Suprapubic skin (tissue), 3 donors: ENCODE measurements at regions not wholly inside any gene's neighbourhood (a gene's known extent, or its start where the extent isn't known, plus 50 kb on each side); places are given as distances from the start of the nearest gene placed in this dataset.

Experiments used
- EP300 ChIP-seq: sonication (generic); formaldehyde crosslinking; IDR thresholded peaks from one replicate; pipeline ENCODE4 v1.6.1; 2017; ENCODE audit warnings: antibody characterized with exemption
- TF ChIP-seq, protein P1 (sequence below), 2 donors: fragments of 200-600 bp in 1 of 2; fragments of 450-650 bp in 1 of 2; sonication (generic) in 1 of 2; IDR thresholded peaks; one replicate each; pipeline ENCODE4 v1.5.1; 2016 to 2019; ENCODE audit warnings: antibody characterized with exemption in 2 of 2, mild to moderate bottlenecking in 1 of 2, moderate library complexity in 1 of 2

DNA sequence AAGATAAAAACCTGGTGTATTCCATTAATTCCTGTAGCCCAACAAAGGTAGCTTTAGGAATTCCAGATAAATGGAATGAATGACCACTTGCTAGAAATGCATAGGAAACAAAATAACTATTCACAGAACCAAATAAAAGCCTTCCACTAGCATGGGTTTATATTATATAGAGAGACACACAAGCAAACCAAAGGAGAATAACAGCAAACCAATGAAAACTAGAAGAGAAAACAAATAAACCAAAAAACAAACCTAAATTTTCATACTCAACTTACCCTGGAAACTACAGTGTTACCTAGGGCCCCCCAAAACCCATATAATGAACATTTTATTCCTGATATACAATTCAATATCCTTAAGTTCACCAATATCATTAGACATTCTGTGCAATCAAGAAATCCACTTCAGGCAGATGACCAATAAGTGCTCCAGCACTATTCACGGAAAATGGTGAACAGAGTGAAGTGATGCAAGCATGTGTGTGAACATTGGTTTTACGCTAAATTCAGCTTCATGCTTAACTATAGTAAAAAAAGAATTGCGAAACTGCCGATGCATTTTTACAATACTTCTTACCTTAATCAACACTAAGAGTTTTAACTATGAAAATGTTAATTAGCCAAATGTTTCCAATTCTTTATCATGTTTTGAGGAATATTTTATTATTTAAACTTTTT lies 1108.4 kb upstream of the TMEM132C start:
- TF ChIP-seq, protein P1, sequence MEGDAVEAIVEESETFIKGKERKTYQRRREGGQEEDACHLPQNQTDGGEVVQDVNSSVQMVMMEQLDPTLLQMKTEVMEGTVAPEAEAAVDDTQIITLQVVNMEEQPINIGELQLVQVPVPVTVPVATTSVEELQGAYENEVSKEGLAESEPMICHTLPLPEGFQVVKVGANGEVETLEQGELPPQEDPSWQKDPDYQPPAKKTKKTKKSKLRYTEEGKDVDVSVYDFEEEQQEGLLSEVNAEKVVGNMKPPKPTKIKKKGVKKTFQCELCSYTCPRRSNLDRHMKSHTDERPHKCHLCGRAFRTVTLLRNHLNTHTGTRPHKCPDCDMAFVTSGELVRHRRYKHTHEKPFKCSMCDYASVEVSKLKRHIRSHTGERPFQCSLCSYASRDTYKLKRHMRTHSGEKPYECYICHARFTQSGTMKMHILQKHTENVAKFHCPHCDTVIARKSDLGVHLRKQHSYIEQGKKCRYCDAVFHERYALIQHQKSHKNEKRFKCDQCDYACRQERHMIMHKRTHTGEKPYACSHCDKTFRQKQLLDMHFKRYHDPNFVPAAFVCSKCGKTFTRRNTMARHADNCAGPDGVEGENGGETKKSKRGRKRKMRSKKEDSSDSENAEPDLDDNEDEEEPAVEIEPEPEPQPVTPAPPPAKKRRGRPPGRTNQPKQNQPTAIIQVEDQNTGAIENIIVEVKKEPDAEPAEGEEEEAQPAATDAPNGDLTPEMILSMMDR (IDR thresholded peaks at IDR 0.05), result no peak
- no peak for TF ChIP-seq EP300
